Calu3 (cell line): ENCODE measurements at regions not wholly inside any gene's neighbourhood (a gene's known extent, or its start where the extent isn't known, plus 50 kb on each side); places are given as distances from the start of the nearest gene placed in this dataset.

ENCODE experiments used
- BruUV-seq: library from RNA; stranded (reverse); fragments of 400-500 nt; replicated peaks from 2 replicates; lab custom pipeline; 2021; lab: Mats Ljungman, UMichigan
- CTCF ChIA-PET: fragments of 300-600 bp; sonication (Branson Sonifier 250); formaldehyde crosslinking; loops from one replicate; lab custom pipeline; 2022; ENCODE audit warnings: antibody characterized with exemption; lab: Charles Lee
- DNase-seq: peaks from one replicate; pipeline ENCODE4 v3.0.0; 2022
- H3K27ac Mint-ChIP-seq: one replicate; pipeline ENCODE4 v1.8.0; 2022; ENCODE audit warnings: mixed read lengths; ENCODE audit not compliant: unreplicated experiment
- H3K27me3 Mint-ChIP-seq: one replicate; pipeline ENCODE4 v1.8.0; 2022; ENCODE audit warnings: mixed read lengths; ENCODE audit not compliant: unreplicated experiment
- H3K36me3 Mint-ChIP-seq: one replicate; pipeline ENCODE4 v1.8.0; 2022; ENCODE audit warnings: mild to moderate bottlenecking, moderate library complexity, mixed read lengths; ENCODE audit not compliant: insufficient read depth, unreplicated experiment
- H3K4me1 Mint-ChIP-seq: one replicate; pipeline ENCODE4 v1.8.0; 2022; ENCODE audit warnings: mild to moderate bottlenecking, low read depth, mixed read lengths; ENCODE audit not compliant: unreplicated experiment
- H3K4me3 Mint-ChIP-seq: one replicate; pipeline ENCODE4 v1.8.0; 2022; ENCODE audit warnings: mild to moderate bottlenecking, low read depth, moderate library complexity, mixed read lengths; ENCODE audit not compliant: unreplicated experiment
- H3K9me3 Mint-ChIP-seq: one replicate; pipeline ENCODE4 v1.8.0; 2022; ENCODE audit warnings: low read depth, mixed read lengths; ENCODE audit not compliant: unreplicated experiment
- CTCF ChIP-seq: fragments of 200-600 bp; IDR thresholded peaks from one replicate; pipeline ENCODE4 v1.8.0; 2022; ENCODE audit warnings: antibody characterized with exemption; ENCODE audit not compliant: unreplicated experiment
- intact Hi-C: fragments of 100-400 bp; cut with micrococcal nuclease; formaldehyde crosslinking; loops from one replicate; pipeline ENCODE4 v1.10.0; 2022; ENCODE audit not compliant: unreplicated experiment

GRCh38 chr5:164392531-164392930, 887.1 kb downstream of the MAT2B start:
- no TSS peak for BruUV-seq
- intact Hi-C loops = no loop called here
- H3K27ac Mint-ChIP-seq = no peak overlapping the region
- no peaks in the 10 kb centered on the region for H3K36me3 Mint-ChIP-seq
- no peak overlapping the region for H3K4me3 Mint-ChIP-seq
- no peaks in the 10 kb centered on the region for H3K4me1 Mint-ChIP-seq
- no peaks in the 10 kb centered on the region for H3K9me3 Mint-ChIP-seq
- CTCF ChIA-PET = no interaction called here
- TF ChIP-seq CTCF = no peak
- DNase-seq = no peak
- H3K27me3 Mint-ChIP-seq = no peaks in the 10 kb centered on the region

DNA sequence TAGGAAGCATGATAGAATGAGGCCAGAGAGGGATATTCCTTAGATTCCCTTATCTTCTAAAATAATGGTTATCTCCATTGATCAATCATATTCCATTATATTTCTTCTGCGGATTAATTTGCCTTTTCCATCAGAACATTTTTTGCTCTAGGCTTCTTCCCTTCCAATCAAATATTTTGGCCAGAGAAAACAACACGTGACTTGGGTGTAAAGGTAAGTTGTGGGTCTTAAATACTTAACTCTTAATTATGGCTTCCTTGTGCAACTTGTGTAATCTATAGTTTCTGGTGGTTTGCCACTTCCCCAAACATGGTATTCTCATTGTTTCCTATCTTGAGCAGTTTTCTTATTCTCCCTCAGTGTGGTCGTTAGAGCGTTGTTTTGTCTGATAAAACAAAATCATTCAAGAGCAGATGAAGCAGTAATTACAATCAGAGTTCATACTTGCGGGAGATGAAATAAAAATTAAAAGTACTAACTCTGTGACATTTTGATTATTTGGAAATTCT, 889.3 kb downstream of the MAT2B start:
- intact Hi-C loops = no loop called here
- no peaks in the 10 kb centered on the region for H3K9me3 Mint-ChIP-seq
- no peaks in the 10 kb centered on the region for H3K27me3 Mint-ChIP-seq
- H3K4me1 Mint-ChIP-seq = no peaks in the 10 kb centered on the region
- no peak for DNase-seq
- H3K36me3 Mint-ChIP-seq = no peaks in the 10 kb centered on the region
- H3K4me3 Mint-ChIP-seq = no peak overlapping the region
- H3K27ac Mint-ChIP-seq = no peak overlapping the region
- BruUV-seq = no TSS peak
- TF ChIP-seq CTCF = no peak
- CTCF ChIA-PET = no interaction called here

- no peaks in the 10 kb centered on the region for H3K4me1 Mint-ChIP-seq
- H3K36me3 Mint-ChIP-seq = no peaks in the 10 kb centered on the region
- peaks cover 4% of the 10 kb centered on the region for H3K9me3 Mint-ChIP-seq
- no peak overlapping the region for H3K4me3 Mint-ChIP-seq
- no peaks in the 10 kb centered on the region for H3K27me3 Mint-ChIP-seq
- no peak overlapping the region for H3K27ac Mint-ChIP-seq
- BruUV-seq = no TSS peak
- CTCF ChIA-PET = no interaction called here
- TF ChIP-seq CTCF = no peak
- DNase-seq = no peak
- intact Hi-C loops = no loop called here
Observed at GRCh38 chr5:164412531-164412930, 907.1 kb downstream of the MAT2B start.

DNA sequence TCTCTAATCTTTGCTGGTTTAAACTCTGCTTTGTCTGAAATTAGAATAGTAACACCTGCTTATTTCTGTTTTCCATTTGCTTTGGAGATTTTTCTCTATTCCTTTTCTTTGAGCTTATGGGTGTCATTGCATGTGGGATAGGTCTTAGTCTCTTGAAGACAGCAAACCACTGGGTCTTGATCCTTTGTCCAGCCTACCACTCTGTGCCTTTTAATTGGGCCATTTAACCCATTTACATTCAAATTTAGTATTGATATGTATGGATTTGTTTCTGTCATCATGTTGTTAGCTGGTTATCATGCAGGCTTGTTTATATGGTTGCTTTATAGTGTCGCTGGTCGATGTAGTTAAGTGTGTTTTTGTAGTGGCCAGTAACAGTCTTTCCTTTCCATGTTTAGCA, 914.7 kb downstream of the MAT2B start:
- CTCF ChIA-PET = no interaction called here
- H3K4me1 Mint-ChIP-seq = no peaks in the 10 kb centered on the region
- TF ChIP-seq CTCF = no peak
- peaks cover 13% of the 10 kb centered on the region for H3K9me3 Mint-ChIP-seq
- DNase-seq = no peak
- intact Hi-C loops = no loop called here
- H3K27me3 Mint-ChIP-seq = no peaks in the 10 kb centered on the region
- no peak overlapping the region for H3K4me3 Mint-ChIP-seq
- H3K27ac Mint-ChIP-seq = no peak overlapping the region
- no TSS peak for BruUV-seq
- no peaks in the 10 kb centered on the region for H3K36me3 Mint-ChIP-seq
